ENCODE measurements at regions not wholly inside any gene's neighbourhood (a gene's known extent, or its start where the extent isn't known, plus 50 kb on each side); places are given as distances from the start of the nearest gene placed in this dataset.

DNA sequence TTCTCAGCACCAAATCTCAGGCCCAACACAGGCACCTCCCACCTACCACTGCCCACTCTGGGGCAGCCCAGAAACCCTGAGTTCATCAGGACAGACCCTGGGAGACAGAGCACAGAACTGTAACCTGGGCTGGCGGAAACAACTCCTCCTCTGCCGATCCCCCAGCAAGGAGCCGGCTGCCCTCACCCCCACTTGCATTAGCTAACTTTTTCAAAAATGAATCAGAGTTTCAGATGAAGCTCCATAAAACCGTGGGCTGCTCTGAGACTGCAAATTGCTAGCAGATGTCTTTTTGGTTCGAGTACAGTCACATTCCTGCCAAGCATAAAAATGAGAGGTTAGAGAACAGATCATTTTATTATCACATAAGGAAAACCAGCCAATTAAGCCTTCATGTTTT is 93.4 kb upstream of the PARD3 start:
- peaks cover 3 to 5% of the 10 kb centered on the region in 2 donors for H3K4me1 ChIP-seq
- no peak for TF ChIP-seq POLR2A (IDR thresholded peaks at IDR 0.05)
- TF ChIP-seq, protein P1, sequence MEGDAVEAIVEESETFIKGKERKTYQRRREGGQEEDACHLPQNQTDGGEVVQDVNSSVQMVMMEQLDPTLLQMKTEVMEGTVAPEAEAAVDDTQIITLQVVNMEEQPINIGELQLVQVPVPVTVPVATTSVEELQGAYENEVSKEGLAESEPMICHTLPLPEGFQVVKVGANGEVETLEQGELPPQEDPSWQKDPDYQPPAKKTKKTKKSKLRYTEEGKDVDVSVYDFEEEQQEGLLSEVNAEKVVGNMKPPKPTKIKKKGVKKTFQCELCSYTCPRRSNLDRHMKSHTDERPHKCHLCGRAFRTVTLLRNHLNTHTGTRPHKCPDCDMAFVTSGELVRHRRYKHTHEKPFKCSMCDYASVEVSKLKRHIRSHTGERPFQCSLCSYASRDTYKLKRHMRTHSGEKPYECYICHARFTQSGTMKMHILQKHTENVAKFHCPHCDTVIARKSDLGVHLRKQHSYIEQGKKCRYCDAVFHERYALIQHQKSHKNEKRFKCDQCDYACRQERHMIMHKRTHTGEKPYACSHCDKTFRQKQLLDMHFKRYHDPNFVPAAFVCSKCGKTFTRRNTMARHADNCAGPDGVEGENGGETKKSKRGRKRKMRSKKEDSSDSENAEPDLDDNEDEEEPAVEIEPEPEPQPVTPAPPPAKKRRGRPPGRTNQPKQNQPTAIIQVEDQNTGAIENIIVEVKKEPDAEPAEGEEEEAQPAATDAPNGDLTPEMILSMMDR (IDR thresholded peaks at IDR 0.05): no peak
- H3K9me3 ChIP-seq: no peaks in the 10 kb centered on the region
- no peaks in the 10 kb centered on the region for H3K36me3 ChIP-seq
- H3K4me3 ChIP-seq: no peak overlapping the region
- no peaks in the 10 kb centered on the region for H3K27me3 ChIP-seq
- H3K27ac ChIP-seq: peak overlapping the region; percentile 34 to 53
- intact Hi-C loops (cut with DNase I; ENCODE audit: low total_unique reads): no loop called here
- peak in 1 of 2 donors; percentile 30 for DNase-seq

DNA sequence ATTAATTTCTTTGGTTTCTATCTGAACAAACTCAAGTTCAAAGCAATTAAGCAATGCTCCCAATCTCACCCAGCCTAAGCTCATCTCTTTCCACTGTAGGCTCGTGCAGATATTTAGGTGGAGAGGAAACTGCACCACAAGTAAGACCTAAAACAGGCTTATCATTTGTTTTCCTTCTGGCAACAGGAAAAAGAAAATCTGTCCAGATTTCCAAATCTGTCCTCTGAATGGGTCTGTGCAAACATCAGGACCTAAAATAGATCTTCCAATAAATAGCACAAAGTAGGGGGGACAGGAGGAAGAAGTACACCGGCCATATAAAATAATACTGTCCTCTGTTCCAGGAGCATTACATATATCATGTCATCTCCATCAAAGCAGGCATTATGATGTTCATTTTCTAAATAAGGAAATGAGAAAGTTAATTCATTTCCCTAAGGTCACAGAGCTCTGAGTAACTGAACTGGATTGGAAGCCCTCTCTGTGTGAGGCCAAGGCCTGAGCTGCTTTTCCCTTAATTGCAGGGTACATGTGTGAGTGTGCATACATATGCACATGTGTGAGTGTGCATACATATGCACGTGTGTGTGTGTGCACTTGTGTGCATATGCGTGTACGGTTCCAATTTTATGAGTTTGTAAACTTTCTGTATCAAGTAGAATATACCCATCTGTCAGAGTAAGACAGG is 92.8 kb upstream of the PARD3 start:
- H3K4me3 ChIP-seq: no peak overlapping the region
- TF ChIP-seq, protein P1 (IDR thresholded peaks at IDR 0.05): no peak
- TF ChIP-seq POLR2A (IDR thresholded peaks at IDR 0.05): no peak
- peak overlapping the region; percentile 34 to 53 for H3K27ac ChIP-seq
- DNase-seq: no peak
- no peaks in the 10 kb centered on the region for H3K9me3 ChIP-seq
- no peaks in the 10 kb centered on the region for H3K36me3 ChIP-seq
- H3K4me1 ChIP-seq: peaks cover 3 to 5% of the 10 kb centered on the region in 2 donors
- intact Hi-C loops (cut with DNase I; ENCODE audit: low total_unique reads): no loop called here
- no peaks in the 10 kb centered on the region for H3K27me3 ChIP-seq

DNA sequence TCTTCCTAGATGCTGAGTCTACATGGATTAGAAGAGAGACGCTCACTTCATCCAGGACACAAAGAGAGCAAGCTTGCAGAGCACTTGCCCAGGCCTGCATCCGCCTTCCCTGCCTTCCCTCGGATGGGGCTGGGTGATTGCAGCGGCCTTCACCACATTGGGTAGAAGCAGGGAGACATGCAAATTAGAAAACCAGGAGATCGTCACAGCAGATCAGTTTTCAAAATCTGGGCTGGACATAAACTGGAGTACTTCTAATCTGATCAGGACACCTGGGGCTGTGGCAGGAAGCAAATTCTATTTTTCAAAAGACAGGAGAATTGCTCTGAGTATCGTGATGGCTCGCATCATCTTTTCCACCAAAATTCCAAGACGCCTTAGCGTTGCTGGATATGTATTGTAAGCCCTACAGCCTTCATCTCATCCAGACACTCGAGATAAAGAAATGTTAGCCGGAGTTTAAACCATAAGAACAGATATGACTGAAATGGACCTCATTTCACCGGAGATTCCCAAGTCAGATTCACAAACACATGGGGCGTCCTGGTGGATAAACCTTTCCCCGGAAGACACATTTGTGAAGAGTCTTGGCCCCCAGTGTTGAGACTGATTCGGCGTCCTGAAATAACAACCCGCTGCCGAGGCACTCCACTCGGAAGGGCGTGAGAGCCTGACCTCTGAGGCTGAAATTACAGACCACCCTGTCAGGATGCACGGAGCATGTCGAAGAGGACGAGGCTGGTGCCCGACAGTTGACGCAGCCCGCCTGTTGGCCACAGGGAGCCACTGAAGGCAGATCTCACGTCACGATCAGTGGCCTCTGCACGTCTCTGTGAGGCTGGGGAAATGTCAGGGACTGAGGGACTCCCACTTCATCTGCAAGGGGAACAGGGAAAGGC is 91.2 kb upstream of the PARD3 start:
- H3K36me3 ChIP-seq: no peaks in the 10 kb centered on the region
- intact Hi-C loops (cut with DNase I; ENCODE audit: low total_unique reads): no loop called here
- no peak overlapping the region for H3K27ac ChIP-seq
- H3K4me1 ChIP-seq: peaks cover 3 to 5% of the 10 kb centered on the region in 2 donors
- no peak for DNase-seq
- no peaks in the 10 kb centered on the region for H3K27me3 ChIP-seq
- H3K4me3 ChIP-seq: no peak overlapping the region
- no peak for TF ChIP-seq POLR2A (IDR thresholded peaks at IDR 0.05)
- TF ChIP-seq, protein P1 (IDR thresholded peaks at IDR 0.05): no peak
- H3K9me3 ChIP-seq: no peaks in the 10 kb centered on the region

DNA sequence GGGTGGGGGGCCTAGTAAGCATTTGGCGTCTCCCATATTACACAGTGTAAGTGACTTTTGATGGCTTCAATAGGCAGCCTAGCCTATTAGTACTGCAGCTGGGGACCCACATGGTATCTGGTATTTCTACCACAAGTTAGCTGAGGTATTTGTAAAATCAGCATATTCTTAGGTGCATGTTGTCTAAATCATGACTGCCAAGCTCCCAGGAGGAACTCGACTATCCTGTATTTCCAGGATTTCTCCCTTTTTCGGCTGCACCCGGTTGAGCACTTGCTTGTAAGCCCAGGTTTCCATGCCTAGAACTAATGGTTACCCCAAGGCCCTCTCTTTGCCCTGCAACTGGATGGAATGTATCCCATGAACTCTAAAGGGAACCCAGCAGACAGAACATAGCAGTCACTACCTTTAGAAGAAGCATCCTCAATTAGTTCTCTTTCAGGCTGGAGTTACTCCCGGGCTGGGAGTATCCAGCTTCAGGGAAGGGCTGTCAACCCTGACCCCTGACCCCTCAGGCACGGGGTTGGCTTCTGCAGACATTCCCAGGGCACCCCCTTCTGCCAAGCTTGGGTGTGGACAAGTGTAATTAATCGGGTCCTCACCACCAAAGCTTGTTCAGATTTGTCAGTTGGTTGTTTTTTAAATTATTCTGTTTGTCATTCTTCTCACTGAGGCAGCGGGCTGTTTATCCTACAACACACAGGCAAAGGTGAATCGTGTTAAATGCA is 90.3 kb upstream of the PARD3 start:
- TF ChIP-seq POLR2A (IDR thresholded peaks at IDR 0.05): no peak
- TF ChIP-seq, protein P1 (IDR thresholded peaks at IDR 0.05): no peak

More for the DNA sequence above, 90.3 kb upstream of the PARD3 start:
- H3K9me3 ChIP-seq: no peaks in the 10 kb centered on the region
- H3K4me3 ChIP-seq: no peak overlapping the region
- DNase-seq: no peak
- intact Hi-C loops (cut with DNase I; ENCODE audit: low total_unique reads): no loop called here
- H3K27ac ChIP-seq: no peak overlapping the region
- H3K4me1 ChIP-seq: peaks cover 3 to 5% of the 10 kb centered on the region in 2 donors
- H3K36me3 ChIP-seq: no peaks in the 10 kb centered on the region
- no peaks in the 10 kb centered on the region for H3K27me3 ChIP-seq

Data from uterus (tissue), 3 donors.